ENCODE measurements at regions not wholly inside any gene's neighbourhood (a gene's known extent, or its start where the extent isn't known, plus 50 kb on each side); places are given as distances from the start of the nearest gene placed in this dataset.

DNA sequence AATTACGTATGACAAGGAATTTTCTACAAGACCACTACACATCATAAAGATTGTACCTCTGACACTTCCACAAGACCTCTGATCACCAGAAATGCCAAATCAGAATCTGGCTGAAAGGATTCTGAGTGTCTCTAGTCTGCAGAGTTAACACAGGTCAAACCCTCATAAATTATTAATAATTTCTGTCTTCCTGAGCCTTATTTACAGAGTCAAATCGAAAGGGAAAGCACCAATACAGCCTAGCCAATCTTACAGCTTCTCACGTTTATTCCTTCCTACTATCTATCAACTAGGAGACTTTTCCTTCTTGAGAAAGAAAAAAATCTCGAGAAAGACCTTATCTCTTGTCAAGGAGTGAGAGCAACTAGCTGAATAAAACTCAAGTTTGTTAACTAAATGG is 2151.6 kb downstream of the MRPL39 start:
- H2BK5ac ChIP-seq (ENCODE audit: low read depth, low read length, poor library complexity, severe bottlenecking), result no peak overlapping the region
- DNase-seq, result no peak
- 49% methylated on average over 3 of the region's 4 CpGs for WGBS
- no peak overlapping the region for H3K14ac ChIP-seq (ENCODE audit: low read length in 2 of 2)
- no peak overlapping the region for H3K18ac ChIP-seq (ENCODE audit: low read depth in 1 of 2, low read length in 2 of 2)
- H3K4ac ChIP-seq (ENCODE audit: low read depth in 1 of 2, low read length in 2 of 2), result no peak overlapping the region
- no peak overlapping the region for H2AFZ ChIP-seq (ENCODE audit: low read depth, low read length)
- H3K9ac ChIP-seq (ENCODE audit: low read length), result no peak overlapping the region
- no peaks in the 10 kb centered on the region for H3K4me1 ChIP-seq (ENCODE audit: control insufficient read depth, insufficient read depth, low read depth, low read length)
- H3K4me2 ChIP-seq (ENCODE audit: low read length, poor library complexity, severe bottlenecking), result no peak overlapping the region
- H2BK12ac ChIP-seq (ENCODE audit: low read length in 2 of 2), result no peak overlapping the region
- H3K36me3 ChIP-seq (ENCODE audit: control insufficient read depth in 1 of 2, insufficient read depth in 2 of 2, low read depth in 1 of 2, low read length in 2 of 2), result no peaks in the 10 kb centered on the region
- H2BK15ac ChIP-seq (ENCODE audit: low read depth, poor library complexity, severe bottlenecking), result no peak overlapping the region
- H2BK120ac ChIP-seq (ENCODE audit: low read depth, low read length), result no peak overlapping the region
- H4K91ac ChIP-seq (ENCODE audit: low read length), result no peak overlapping the region
- H4K8ac ChIP-seq (ENCODE audit: low read length), result no peak overlapping the region
- H3K9me3 ChIP-seq (ENCODE audit: control insufficient read depth, low read length), result no peaks in the 10 kb centered on the region
- no peaks in the 10 kb centered on the region for H3K79me1 ChIP-seq (replicated peaks; ENCODE audit: low read length, poor library complexity, severe bottlenecking)
- no peak overlapping the region for H3K27ac ChIP-seq (ENCODE audit: low read length, poor library complexity, severe bottlenecking)
- no peaks in the 10 kb centered on the region for H3K27me3 ChIP-seq (ENCODE audit: control insufficient read depth in 1 of 2, insufficient read depth in 1 of 2, low read length in 2 of 2)
- H3K4me3 ChIP-seq (ENCODE audit: insufficient read depth in 1 of 2, low read depth in 1 of 2, low read length in 2 of 2), result no peak overlapping the region
- H3K23ac ChIP-seq (ENCODE audit: low read length in 2 of 2), result no peak overlapping the region
- H2AK5ac ChIP-seq (ENCODE audit: low read length, severe bottlenecking), result no peak overlapping the region

- 39% methylated on average over 17 of the region's 19 CpGs for WGBS
- no peaks in the 10 kb centered on the region for H3K4me1 ChIP-seq (ENCODE audit: control insufficient read depth, insufficient read depth, low read depth, low read length)
- no peak overlapping the region for H3K14ac ChIP-seq (ENCODE audit: low read length in 2 of 2)
- no peak overlapping the region for H2BK120ac ChIP-seq (ENCODE audit: low read depth, low read length)
- H4K91ac ChIP-seq (ENCODE audit: low read length), result no peak overlapping the region
- no peak overlapping the region for H4K8ac ChIP-seq (ENCODE audit: low read length)
- H3K27me3 ChIP-seq (ENCODE audit: control insufficient read depth in 1 of 2, insufficient read depth in 1 of 2, low read length in 2 of 2), result no peaks in the 10 kb centered on the region
- DNase-seq, result no peak
- H3K36me3 ChIP-seq (ENCODE audit: control insufficient read depth in 1 of 2, insufficient read depth in 2 of 2, low read depth in 1 of 2, low read length in 2 of 2), result no peaks in the 10 kb centered on the region
- H3K9me3 ChIP-seq (ENCODE audit: control insufficient read depth, low read length), result no peaks in the 10 kb centered on the region
- no peak overlapping the region for H3K27ac ChIP-seq (ENCODE audit: low read length, poor library complexity, severe bottlenecking)
- no peak overlapping the region for H3K4me3 ChIP-seq (ENCODE audit: insufficient read depth in 1 of 2, low read depth in 1 of 2, low read length in 2 of 2)
- no peaks in the 10 kb centered on the region for H3K79me1 ChIP-seq (replicated peaks; ENCODE audit: low read length, poor library complexity, severe bottlenecking)
- no peak overlapping the region for H2AFZ ChIP-seq (ENCODE audit: low read depth, low read length)
- H3K9ac ChIP-seq (ENCODE audit: low read length), result no peak overlapping the region
- no peak overlapping the region for H3K4ac ChIP-seq (ENCODE audit: low read depth in 1 of 2, low read length in 2 of 2)
- no peak overlapping the region for H3K18ac ChIP-seq (ENCODE audit: low read depth in 1 of 2, low read length in 2 of 2)
- H2BK5ac ChIP-seq (ENCODE audit: low read depth, low read length, poor library complexity, severe bottlenecking), result no peak overlapping the region
- no peak overlapping the region for H2AK5ac ChIP-seq (ENCODE audit: low read length, severe bottlenecking)
- no peak overlapping the region for H3K23ac ChIP-seq (ENCODE audit: low read length in 2 of 2)
- no peak overlapping the region for H2BK15ac ChIP-seq (ENCODE audit: low read depth, poor library complexity, severe bottlenecking)
- no peak overlapping the region for H3K4me2 ChIP-seq (ENCODE audit: low read length, poor library complexity, severe bottlenecking)
- no peak overlapping the region for H2BK12ac ChIP-seq (ENCODE audit: low read length in 2 of 2)
Observed at GRCh38 chr21:23452384-23453083, 2154.7 kb downstream of the MRPL39 start.

- H3K4me3 ChIP-seq (ENCODE audit: insufficient read depth in 1 of 2, low read depth in 1 of 2, low read length in 2 of 2), result no peak overlapping the region
- 42% methylated on average over 1 of the region's 1 CpG for WGBS
- no peak overlapping the region for H2BK120ac ChIP-seq (ENCODE audit: low read depth, low read length)
Observed at GRCh38 chr21:23445307-23445706, 2162.0 kb downstream of the MRPL39 start.

DNA sequence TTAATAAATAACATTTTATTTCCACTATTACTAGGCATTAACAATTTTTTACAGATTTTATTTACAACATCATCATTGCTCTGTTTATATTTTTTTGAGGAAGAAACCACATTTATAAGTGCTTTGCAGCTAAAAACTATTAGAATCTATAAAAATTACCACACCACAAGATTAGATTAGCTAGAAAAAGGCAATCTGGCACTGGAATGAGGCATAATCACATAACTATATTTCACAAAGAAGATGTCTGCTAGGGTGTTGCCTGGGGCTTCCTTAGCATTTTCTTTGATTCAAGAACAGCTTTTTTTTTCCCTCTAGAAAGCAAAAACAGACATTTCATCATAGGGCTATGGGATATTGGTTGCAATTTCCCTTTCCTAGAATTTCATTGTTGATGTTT is 2169.2 kb downstream of the MRPL39 start:
- no peaks in the 10 kb centered on the region for H3K27me3 ChIP-seq (ENCODE audit: control insufficient read depth in 1 of 2, insufficient read depth in 1 of 2, low read length in 2 of 2)
- no peak for DNase-seq
- no peak overlapping the region for H3K23ac ChIP-seq (ENCODE audit: low read length in 2 of 2)
- H2AFZ ChIP-seq (ENCODE audit: low read depth, low read length), result no peak overlapping the region
- no peak overlapping the region for H3K9ac ChIP-seq (ENCODE audit: low read length)
- no peak overlapping the region for H3K18ac ChIP-seq (ENCODE audit: low read depth in 1 of 2, low read length in 2 of 2)
- H3K4me2 ChIP-seq (ENCODE audit: low read length, poor library complexity, severe bottlenecking), result no peak overlapping the region
- H4K91ac ChIP-seq (ENCODE audit: low read length), result no peak overlapping the region
- no peak overlapping the region for H3K4me3 ChIP-seq (ENCODE audit: insufficient read depth in 1 of 2, low read depth in 1 of 2, low read length in 2 of 2)
- no peaks in the 10 kb centered on the region for H3K9me3 ChIP-seq (ENCODE audit: control insufficient read depth, low read length)
- H2BK12ac ChIP-seq (ENCODE audit: low read length in 2 of 2), result no peak overlapping the region
- H2BK5ac ChIP-seq (ENCODE audit: low read depth, low read length, poor library complexity, severe bottlenecking), result no peak overlapping the region
- H3K4ac ChIP-seq (ENCODE audit: low read depth in 1 of 2, low read length in 2 of 2), result no peak overlapping the region
- no peaks in the 10 kb centered on the region for H3K79me1 ChIP-seq (replicated peaks; ENCODE audit: low read length, poor library complexity, severe bottlenecking)
- H2BK120ac ChIP-seq (ENCODE audit: low read depth, low read length), result no peak overlapping the region
- no peak overlapping the region for H3K14ac ChIP-seq (ENCODE audit: low read length in 2 of 2)
- no peak overlapping the region for H2AK5ac ChIP-seq (ENCODE audit: low read length, severe bottlenecking)
- H3K27ac ChIP-seq (ENCODE audit: low read length, poor library complexity, severe bottlenecking), result no peak overlapping the region
- no peak overlapping the region for H4K8ac ChIP-seq (ENCODE audit: low read length)
- H2BK15ac ChIP-seq (ENCODE audit: low read depth, poor library complexity, severe bottlenecking), result no peak overlapping the region
- no peaks in the 10 kb centered on the region for H3K4me1 ChIP-seq (ENCODE audit: control insufficient read depth, insufficient read depth, low read depth, low read length)
- H3K36me3 ChIP-seq (ENCODE audit: control insufficient read depth in 1 of 2, insufficient read depth in 2 of 2, low read depth in 1 of 2, low read length in 2 of 2), result no peaks in the 10 kb centered on the region

More at GRCh38 chr21:23445307-23445706, 2162.0 kb downstream of the MRPL39 start:
- no peaks in the 10 kb centered on the region for H3K4me1 ChIP-seq (ENCODE audit: control insufficient read depth, insufficient read depth, low read depth, low read length)
- no peak overlapping the region for H3K18ac ChIP-seq (ENCODE audit: low read depth in 1 of 2, low read length in 2 of 2)
- H2BK12ac ChIP-seq (ENCODE audit: low read length in 2 of 2), result no peak overlapping the region
- H3K9ac ChIP-seq (ENCODE audit: low read length), result no peak overlapping the region
- DNase-seq, result no peak
- H4K8ac ChIP-seq (ENCODE audit: low read length), result no peak overlapping the region
- no peak overlapping the region for H3K27ac ChIP-seq (ENCODE audit: low read length, poor library complexity, severe bottlenecking)
- no peak overlapping the region for H3K23ac ChIP-seq (ENCODE audit: low read length in 2 of 2)
- no peak overlapping the region for H2BK5ac ChIP-seq (ENCODE audit: low read depth, low read length, poor library complexity, severe bottlenecking)
- H2AK5ac ChIP-seq (ENCODE audit: low read length, severe bottlenecking), result no peak overlapping the region
- no peak overlapping the region for H2BK15ac ChIP-seq (ENCODE audit: low read depth, poor library complexity, severe bottlenecking)
- H3K9me3 ChIP-seq (ENCODE audit: control insufficient read depth, low read length), result no peaks in the 10 kb centered on the region
- no peaks in the 10 kb centered on the region for H3K36me3 ChIP-seq (ENCODE audit: control insufficient read depth in 1 of 2, insufficient read depth in 2 of 2, low read depth in 1 of 2, low read length in 2 of 2)
- no peak overlapping the region for H3K4ac ChIP-seq (ENCODE audit: low read depth in 1 of 2, low read length in 2 of 2)
- no peak overlapping the region for H2AFZ ChIP-seq (ENCODE audit: low read depth, low read length)
- no peak overlapping the region for H3K4me2 ChIP-seq (ENCODE audit: low read length, poor library complexity, severe bottlenecking)
- no peaks in the 10 kb centered on the region for H3K79me1 ChIP-seq (replicated peaks; ENCODE audit: low read length, poor library complexity, severe bottlenecking)
- no peak overlapping the region for H3K14ac ChIP-seq (ENCODE audit: low read length in 2 of 2)
- no peak overlapping the region for H4K91ac ChIP-seq (ENCODE audit: low read length)
- H3K27me3 ChIP-seq (ENCODE audit: control insufficient read depth in 1 of 2, insufficient read depth in 1 of 2, low read length in 2 of 2), result no peaks in the 10 kb centered on the region

All from mesenchymal stem cell (in vitro differentiated cells and primary cell).